Breast epithelium (tissue), 3 donors: ENCODE measurements at regions not wholly inside any gene's neighbourhood (a gene's known extent, or its start where the extent isn't known, plus 50 kb on each side); places are given as distances from the start of the nearest gene placed in this dataset.

Experiments
- CTCF ChIP-seq, 3 donors: fragments of 450-650 bp; IDR thresholded peaks; one replicate each; pipeline ENCODE4 v1.5.1; 2016 to 2017; ENCODE audit warnings: antibody characterized with exemption in 3 of 3, mild to moderate bottlenecking in 3 of 3, moderate library complexity in 3 of 3
- POLR2A ChIP-seq: fragments of 450-650 bp; IDR thresholded peaks from one replicate; pipeline ENCODE4 v1.6.1; 2016; ENCODE audit warnings: antibody characterized with exemption, mild to moderate bottlenecking, moderate library complexity
- POLR2AphosphoS5 ChIP-seq, 3 donors: sonication (generic); formaldehyde crosslinking; IDR thresholded peaks; one replicate each; pipeline ENCODE4 v1.6.1; 2017; ENCODE audit warnings: antibody characterized with exemption in 3 of 3

GRCh38 chr11:38182126-38182866 is 1584.3 kb upstream of the RAG2 start:
- TF ChIP-seq CTCF (IDR thresholded peaks at IDR 0.05) (no peak), POLR2A (no peak), POLR2AphosphoS5 (IDR thresholded peaks at IDR 0.05) (no peak)
